Endothelial cell of umbilical vein (primary cell): ENCODE measurements at regions not wholly inside any gene's neighbourhood (a gene's known extent, or its start where the extent isn't known, plus 50 kb on each side); places are given as distances from the start of the nearest gene placed in this dataset.
"Not testable (repeated sequence)": the region's sequence is repeated elsewhere in the genome, so short reads cannot be mapped to it uniquely, and the experiment has no call there.

ENCODE experiments used
- BruUV-seq: library from RNA; stranded (reverse); fragments of 400-500 nt; replicated peaks from 2 replicates; lab custom pipeline; 2021; lab: Mats Ljungman, UMichigan
- CTCF ChIA-PET: fragments of 300-600, 350-600 bp; sonication (Branson Sonifier 250); formaldehyde crosslinking; loops from one replicate; lab custom pipeline; 2021; ENCODE audit warnings: antibody characterized with exemption, inconsistent platforms; lab: Charles Lee
- POLR2A ChIA-PET: fragments of 300-600, 350-600 bp; sonication (Branson Sonifier 250); formaldehyde crosslinking; loops from one replicate; lab custom pipeline; 2021; ENCODE audit warnings: antibody characterized with exemption, inconsistent platforms; lab: Charles Lee
- DNase-seq: peaks from one replicate; pipeline ENCODE4 v3.0.0-alpha.2; 2011; ENCODE audit warnings: low read depth, low spot score
- FAIRE-seq: peaks from 2 replicates; lab custom pipeline; 2011; peaks lifted over from hg19 to GRCh38; lab: Jason Lieb, UNC
- H2AFZ ChIP-seq: 2 replicates; pipeline ENCODE4 v1.6.0; 2012; ENCODE audit warnings: low read depth, low read length, control low read depth, inconsistent platforms
- H3K27ac ChIP-seq: 2 replicates; pipeline ENCODE4 v1.5.1; 2011; ENCODE audit warnings: low read depth, mild to moderate bottlenecking, control low read depth, low read length, moderate library complexity; ENCODE audit not compliant: insufficient read depth
- H3K27me3 ChIP-seq, 2 experiments: 2 replicates each; pipeline versions ENCODE4 v1.6.0 to v1.6.1; 2011; ENCODE audit warnings: low read length in 2 of 2, mixed read lengths in 1 of 2; ENCODE audit not compliant: control insufficient read depth in 2 of 2, insufficient read depth in 2 of 2
- H3K36me3 ChIP-seq, 2 experiments: 2 replicates in 1 of 2; 3 replicates in 1 of 2; pipeline ENCODE4 v1.5.1; 2011; ENCODE audit warnings: low read length in 2 of 2, mild to moderate bottlenecking in 1 of 2, moderate library complexity in 1 of 2; ENCODE audit not compliant: control insufficient read depth in 2 of 2, insufficient read depth in 2 of 2; ENCODE audit errors: extremely low read depth in 1 of 2
- H3K4me1 ChIP-seq: 3 replicates; pipeline ENCODE4 v1.5.1; 2011; ENCODE audit warnings: mild to moderate bottlenecking, low read length; ENCODE audit not compliant: control insufficient read depth, insufficient read depth; ENCODE audit errors: extremely low read depth
- H3K4me2 ChIP-seq: 2 replicates; pipeline ENCODE4 v1.6.1; 2011; ENCODE audit warnings: low read length, control low read depth, mixed read lengths; ENCODE audit not compliant: insufficient read depth
- H3K4me3 ChIP-seq, 3 experiments: fragments of 200-600 bp in 1 of 3; sonication (generic), shearing (Covaris generic) in 1 of 3; replicated peaks in 1 of 3; 2 replicates each; pipeline ENCODE4 v1.5.1; 2011 to 2016; ENCODE audit warnings: control low read depth in 3 of 3, low read length in 3 of 3, mild to moderate bottlenecking in 2 of 3, inconsistent platforms in 1 of 3, low read depth in 1 of 3, moderate library complexity in 1 of 3; ENCODE audit not compliant: insufficient read depth in 1 of 3
- H3K79me2 ChIP-seq: 2 replicates; pipeline ENCODE4 v1.6.0; 2012; ENCODE audit warnings: low read length, inconsistent platforms; ENCODE audit not compliant: control insufficient read depth, insufficient read depth
- H3K9ac ChIP-seq: replicated peaks from 2 replicates; pipeline ENCODE3; 2011; ENCODE audit warnings: low read length, control low read depth; ENCODE audit not compliant: insufficient read depth; ENCODE audit errors: extremely low read depth
- H3K9me1 ChIP-seq: replicated peaks from 3 replicates; pipeline ENCODE4 v1.6.0; 2011; ENCODE audit warnings: mild to moderate bottlenecking, low read length; ENCODE audit not compliant: control insufficient read depth, insufficient read depth; ENCODE audit errors: extremely low read depth
- H3K9me3 ChIP-seq: replicated peaks from 2 replicates; pipeline ENCODE4 v1.5.1; 2012; ENCODE audit warnings: low read length, inconsistent platforms; ENCODE audit not compliant: control insufficient read depth, insufficient read depth
- H4K20me1 ChIP-seq: replicated peaks from 2 replicates; pipeline ENCODE3; 2011; ENCODE audit warnings: mild to moderate bottlenecking, low read length; ENCODE audit not compliant: control insufficient read depth, insufficient read depth; ENCODE audit errors: extremely low read depth
- EZH2 ChIP-seq: IDR thresholded peaks from 2 replicates; pipeline ENCODE4 v1.6.1; 2012; ENCODE audit warnings: borderline replicate concordance, low read depth, mild to moderate bottlenecking, moderate library complexity, low read length, inconsistent platforms; ENCODE audit not compliant: severe bottlenecking
- FOS ChIP-seq: IDR thresholded peaks from 2 replicates; pipeline ENCODE4 v1.6.1; 2011; ENCODE audit warnings: mild to moderate bottlenecking, low read length, moderate library complexity, borderline replicate concordance; ENCODE audit not compliant: insufficient read depth
- GATA2 ChIP-seq: IDR thresholded peaks from 2 replicates; pipeline ENCODE4 v1.7.0; 2011; ENCODE audit warnings: low read depth, mild to moderate bottlenecking, moderate library complexity, mixed read lengths, low read length; ENCODE audit not compliant: insufficient read length, insufficient read depth
- JUN ChIP-seq: IDR thresholded peaks from 2 replicates; pipeline ENCODE4 v1.6.1; 2011; ENCODE audit warnings: borderline replicate concordance, low read depth; ENCODE audit not compliant: insufficient read length, insufficient read depth
- MYC ChIP-seq: IDR thresholded peaks from one replicate; pipeline ENCODE4 v1.6.1; 2011; ENCODE audit warnings: mild to moderate bottlenecking, low read depth, low read length
- POLR2A ChIP-seq: IDR thresholded peaks from 2 replicates; pipeline ENCODE4 v1.6.1; 2012; ENCODE audit warnings: low read depth, mild to moderate bottlenecking, control low read depth, low read length
- POLR2AphosphoS5 ChIP-seq: IDR thresholded peaks from 2 replicates; pipeline ENCODE4 v1.6.1; 2012; ENCODE audit warnings: low read depth, mild to moderate bottlenecking, control low read depth, low read length, moderate library complexity; ENCODE audit not compliant: insufficient read depth
- dilution Hi-C: fragments of 300-500 bp; cut with MboI; formaldehyde crosslinking; loops from one replicate; pipeline ENCODE4 v1.15.0; 2019; ENCODE audit warnings: low sequenced_read_pairs; ENCODE audit not compliant: extremely low pct_ligation_motif_present
- intact Hi-C: fragments of 100-400 bp; cut with micrococcal nuclease; formaldehyde crosslinking; loops from one replicate; pipeline ENCODE4 v1.10.0; 2022
- TF ChIP-seq, protein P1 (sequence below): IDR thresholded peaks from 2 replicates; pipeline ENCODE4 v1.6.1; 2011; ENCODE audit not compliant: insufficient read depth, insufficient read length
- TF ChIP-seq, protein P2 (sequence below), 2 donors: IDR thresholded peaks; 1 replicate in 1 of 2; 2 replicates in 1 of 2; pipeline ENCODE4 v1.5.1; 2011; ENCODE audit warnings: low read length in 2 of 2, mild to moderate bottlenecking in 2 of 2, moderate library complexity in 2 of 2, control low read depth in 1 of 2, inconsistent platforms in 1 of 2, low read depth in 1 of 2; ENCODE audit not compliant: insufficient read depth in 1 of 2; ENCODE audit errors: extremely low read depth in 1 of 2

DNA sequence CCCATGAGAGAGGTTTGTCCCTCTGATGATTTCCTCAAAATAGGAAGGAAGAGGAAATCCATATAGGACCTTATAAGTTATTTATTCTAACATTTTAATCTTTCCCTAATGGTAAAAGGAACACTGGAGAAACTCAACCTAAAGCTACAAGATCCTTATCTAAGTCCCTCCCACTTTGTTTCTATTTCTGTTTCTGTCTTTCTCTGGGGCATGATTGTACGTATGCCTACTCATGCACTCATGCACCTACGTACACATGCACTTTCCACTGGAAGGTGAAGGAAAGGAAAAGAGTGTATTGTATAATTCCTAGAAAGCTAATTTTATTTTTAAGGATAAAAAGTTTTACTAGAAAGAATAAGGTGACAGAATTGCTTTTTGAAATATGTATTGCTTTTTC, 125.0 kb downstream of the RAB38 start:
- dilution Hi-C loops (no loop called here), intact Hi-C loops (no loop called here)
- TF ChIP-seq POLR2AphosphoS5, result no peak
- no peak for TF ChIP-seq POLR2A
- TF ChIP-seq, protein P1, sequence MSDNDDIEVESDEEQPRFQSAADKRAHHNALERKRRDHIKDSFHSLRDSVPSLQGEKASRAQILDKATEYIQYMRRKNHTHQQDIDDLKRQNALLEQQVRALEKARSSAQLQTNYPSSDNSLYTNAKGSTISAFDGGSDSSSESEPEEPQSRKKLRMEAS, result no peak
- no peak for TF ChIP-seq FOS
- TF ChIP-seq JUN, result no peak
- TF ChIP-seq, protein P2, sequence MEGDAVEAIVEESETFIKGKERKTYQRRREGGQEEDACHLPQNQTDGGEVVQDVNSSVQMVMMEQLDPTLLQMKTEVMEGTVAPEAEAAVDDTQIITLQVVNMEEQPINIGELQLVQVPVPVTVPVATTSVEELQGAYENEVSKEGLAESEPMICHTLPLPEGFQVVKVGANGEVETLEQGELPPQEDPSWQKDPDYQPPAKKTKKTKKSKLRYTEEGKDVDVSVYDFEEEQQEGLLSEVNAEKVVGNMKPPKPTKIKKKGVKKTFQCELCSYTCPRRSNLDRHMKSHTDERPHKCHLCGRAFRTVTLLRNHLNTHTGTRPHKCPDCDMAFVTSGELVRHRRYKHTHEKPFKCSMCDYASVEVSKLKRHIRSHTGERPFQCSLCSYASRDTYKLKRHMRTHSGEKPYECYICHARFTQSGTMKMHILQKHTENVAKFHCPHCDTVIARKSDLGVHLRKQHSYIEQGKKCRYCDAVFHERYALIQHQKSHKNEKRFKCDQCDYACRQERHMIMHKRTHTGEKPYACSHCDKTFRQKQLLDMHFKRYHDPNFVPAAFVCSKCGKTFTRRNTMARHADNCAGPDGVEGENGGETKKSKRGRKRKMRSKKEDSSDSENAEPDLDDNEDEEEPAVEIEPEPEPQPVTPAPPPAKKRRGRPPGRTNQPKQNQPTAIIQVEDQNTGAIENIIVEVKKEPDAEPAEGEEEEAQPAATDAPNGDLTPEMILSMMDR (IDR thresholded peaks at IDR 0.05; ENCODE audit: extremely low read depth in 1 of 2, insufficient read depth in 1 of 2, low read depth in 1 of 2, low read length in 2 of 2), result no peak
- no peak for TF ChIP-seq GATA2
- TF ChIP-seq MYC, result no peak
- no peak for TF ChIP-seq EZH2
- Histone ChIP-seq H3K4me1 (peaks cover 6% of the 10 kb centered on the region), H3K4me2 (no peak overlapping the region), H3K9ac (no peak overlapping the region), H3K36me3 (no peaks in the 10 kb centered on the region), H3K79me2 (no peaks in the 10 kb centered on the region), H3K9me3 (no peaks in the 10 kb centered on the region), H3K4me3 (no peak overlapping the region), H3K27me3 (no peaks in the 10 kb centered on the region), H2AFZ (no peak overlapping the region), H3K9me1 (no peaks in the 10 kb centered on the region), H4K20me1 (no peaks in the 10 kb centered on the region), H3K27ac (no peak overlapping the region)
- POLR2A ChIA-PET, result no interaction called here
- DNase-seq (no peak), FAIRE-seq (no peak)
- CTCF ChIA-PET, result interaction anchor here (1.0 to 1.2 kb wide), 2 partner anchors 34 to 131 kb away, joined by 3 read pairs; no protein-coding TSS in a partner anchor
- no TSS peak for BruUV-seq

DNA sequence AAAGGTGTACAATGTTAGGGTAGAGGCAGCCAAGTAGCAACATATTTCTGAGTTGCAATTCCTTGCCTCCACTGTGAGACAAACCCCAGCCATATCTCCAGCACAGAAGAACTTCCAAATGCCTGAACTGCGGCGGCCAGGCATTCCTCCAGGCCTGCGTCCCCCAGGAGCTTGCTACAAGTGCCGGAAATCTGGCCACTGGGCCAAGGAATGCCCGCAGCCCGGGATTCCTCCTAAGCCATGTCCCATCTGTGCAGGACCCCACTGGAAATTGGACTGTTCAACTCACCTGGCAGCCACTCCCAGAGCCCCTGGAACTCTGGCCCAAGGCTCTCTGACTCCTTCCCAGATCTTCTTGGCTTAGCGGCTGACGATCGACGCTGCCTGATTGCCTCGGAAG, 130.0 kb downstream of the RAB38 start:
- FAIRE-seq, H3K9me1 ChIP-seq: not testable (repeated sequence)

DNA sequence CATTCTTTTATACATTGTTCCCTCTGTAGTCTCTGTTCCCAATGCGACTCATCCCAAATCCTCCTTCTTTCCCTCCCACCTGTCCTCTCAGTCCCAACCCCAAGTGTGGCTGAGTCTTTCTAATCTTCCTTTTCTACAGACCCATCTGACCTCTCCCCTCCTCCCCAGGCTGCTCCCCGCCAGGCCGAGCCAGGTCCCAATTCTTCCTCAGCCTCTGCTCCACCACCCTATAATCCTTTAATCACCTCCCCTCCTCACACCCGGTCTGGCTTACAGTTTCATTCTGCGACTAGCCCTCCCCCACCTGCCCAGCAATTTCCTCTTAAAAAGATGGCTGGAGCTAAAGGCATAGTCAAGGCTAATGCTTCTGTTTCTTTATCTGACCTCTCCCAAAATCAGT, 130.6 kb downstream of the RAB38 start:
- BruUV-seq, H3K36me3 ChIP-seq, POLR2A ChIA-PET, H3K27ac ChIP-seq, H3K4me2 ChIP-seq, H3K4me1 ChIP-seq, H3K9me1 ChIP-seq, intact Hi-C loops, DNase-seq, H3K79me2 ChIP-seq, H3K9me3 ChIP-seq, H3K9ac ChIP-seq, H3K27me3 ChIP-seq, CTCF ChIA-PET, FAIRE-seq, H2AFZ ChIP-seq, H3K4me3 ChIP-seq, H4K20me1 ChIP-seq, dilution Hi-C loops: not testable (repeated sequence)

More for the DNA sequence above, 130.0 kb downstream of the RAB38 start:
- H2AFZ ChIP-seq, dilution Hi-C loops, H3K79me2 ChIP-seq, POLR2A ChIA-PET, H3K36me3 ChIP-seq, H3K4me2 ChIP-seq, H3K4me3 ChIP-seq, H3K4me1 ChIP-seq, CTCF ChIA-PET, BruUV-seq, H3K9ac ChIP-seq, H3K27ac ChIP-seq, H4K20me1 ChIP-seq, H3K9me3 ChIP-seq, DNase-seq, intact Hi-C loops, H3K27me3 ChIP-seq: not testable (repeated sequence)
